ENCODE measurements at regions not wholly inside any gene's neighbourhood (a gene's known extent, or its start where the extent isn't known, plus 50 kb on each side); places are given as distances from the start of the nearest gene placed in this dataset.
"Not testable (repeated sequence)": the region's sequence is repeated elsewhere in the genome, so short reads cannot be mapped to it uniquely, and the experiment has no call there.

DNA sequence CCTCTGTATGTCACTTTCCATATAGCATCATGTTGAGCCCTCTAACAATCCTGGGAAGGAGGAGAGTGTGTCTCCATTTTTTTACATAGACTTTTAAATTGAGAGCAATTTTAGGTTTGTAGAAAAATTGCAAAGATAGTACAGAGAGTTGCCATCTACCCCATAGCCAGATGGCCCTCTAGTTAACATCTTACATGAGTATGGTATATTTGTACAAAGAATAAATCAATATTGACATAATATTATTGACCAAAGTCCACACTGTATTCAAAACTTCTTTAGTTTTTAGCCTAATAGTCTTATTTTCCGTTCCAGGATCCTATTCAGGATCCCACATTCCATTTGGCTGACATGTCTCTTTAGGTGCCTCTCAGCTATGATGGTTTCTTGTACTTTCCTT, 274.6 kb upstream of the PLPP4 start:
- ChIA-PET CTCF (interaction anchor here (0.6 kb wide), 1 partner anchor 65 kb away, joined by 3 read pairs; no protein-coding TSS in a partner anchor), POLR2A (no interaction called here)

DNA sequence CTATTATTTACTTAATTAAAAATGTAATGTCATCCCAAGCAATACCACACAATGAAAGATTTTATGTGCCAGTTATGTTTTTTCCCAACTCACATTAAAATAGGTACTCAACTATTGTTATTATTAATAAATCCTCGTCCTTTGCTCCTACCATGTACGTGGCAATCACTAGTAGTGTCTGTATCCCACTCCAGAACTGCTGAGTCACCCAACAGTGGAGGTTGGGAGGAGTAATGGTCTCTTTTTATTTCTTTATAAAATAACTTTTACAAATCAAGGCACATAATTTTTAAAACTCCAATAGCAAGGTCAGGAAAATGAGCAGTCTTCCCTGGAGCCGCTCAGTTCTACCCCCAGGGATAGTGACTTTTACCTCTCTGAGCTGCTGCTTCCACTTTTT, 273.5 kb upstream of the PLPP4 start:
- ChIA-PET CTCF (no interaction called here), POLR2A (no interaction called here)
- no peak for DNase-seq (ENCODE audit: extremely low spot score)
- TF ChIP-seq NFRKB (IDR thresholded peaks at IDR 0.05): no peak
- TF ChIP-seq SP1 (IDR thresholded peaks at IDR 0.05): no peak
- no peak for TF ChIP-seq SUZ12 (IDR thresholded peaks at IDR 0.05)
- no peak for TF ChIP-seq FOXK2 (IDR thresholded peaks at IDR 0.05)
- TF ChIP-seq CTBP1 (IDR thresholded peaks at IDR 0.05; ENCODE audit: borderline replicate concordance): no peak
- no peak for TF ChIP-seq ZNF384 (IDR thresholded peaks at IDR 0.05)
- no peak for TF ChIP-seq TARDBP (IDR thresholded peaks at IDR 0.05)
- no peak for TF ChIP-seq LEF1 (IDR thresholded peaks at IDR 0.05; ENCODE audit: borderline replicate concordance)
- no peak for TF ChIP-seq HDGF (IDR thresholded peaks at IDR 0.05; ENCODE audit: borderline replicate concordance)
- no peak for TF ChIP-seq FOXA1 (IDR thresholded peaks at IDR 0.05)
- TF ChIP-seq, protein P1, sequence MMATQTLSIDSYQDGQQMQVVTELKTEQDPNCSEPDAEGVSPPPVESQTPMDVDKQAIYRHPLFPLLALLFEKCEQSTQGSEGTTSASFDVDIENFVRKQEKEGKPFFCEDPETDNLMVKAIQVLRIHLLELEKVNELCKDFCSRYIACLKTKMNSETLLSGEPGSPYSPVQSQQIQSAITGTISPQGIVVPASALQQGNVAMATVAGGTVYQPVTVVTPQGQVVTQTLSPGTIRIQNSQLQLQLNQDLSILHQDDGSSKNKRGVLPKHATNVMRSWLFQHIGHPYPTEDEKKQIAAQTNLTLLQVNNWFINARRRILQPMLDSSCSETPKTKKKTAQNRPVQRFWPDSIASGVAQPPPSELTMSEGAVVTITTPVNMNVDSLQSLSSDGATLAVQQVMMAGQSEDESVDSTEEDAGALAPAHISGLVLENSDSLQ (IDR thresholded peaks at IDR 0.05): no peak
- TF ChIP-seq BHLHE40 (IDR thresholded peaks at IDR 0.05; ENCODE audit: borderline replicate concordance): no peak
- TF ChIP-seq ARNT (IDR thresholded peaks at IDR 0.05): no peak
- no peak for TF ChIP-seq ELF4 (IDR thresholded peaks at IDR 0.05)

More for the DNA sequence above, 274.6 kb upstream of the PLPP4 start:
- TF ChIP-seq SP1 (IDR thresholded peaks at IDR 0.05) (no peak), L3MBTL2 (conservative IDR thresholded peaks at IDR 0.05) (no peak), NFRKB (IDR thresholded peaks at IDR 0.05) (no peak), ELF4 (IDR thresholded peaks at IDR 0.05) (no peak), HDGF (IDR thresholded peaks at IDR 0.05; ENCODE audit: borderline replicate concordance) (no peak), ZNF384 (IDR thresholded peaks at IDR 0.05) (no peak), CTBP1 (IDR thresholded peaks at IDR 0.05; ENCODE audit: borderline replicate concordance) (no peak), FOXM1 (IDR thresholded peaks at IDR 0.05; ENCODE audit: borderline replicate concordance) (no peak), TARDBP (IDR thresholded peaks at IDR 0.05) (no peak), FOXK2 (IDR thresholded peaks at IDR 0.05) (no peak)
- TF ChIP-seq, protein P1 (IDR thresholded peaks at IDR 0.05): no peak
- DNase-seq (ENCODE audit: extremely low spot score): no peak

DNA sequence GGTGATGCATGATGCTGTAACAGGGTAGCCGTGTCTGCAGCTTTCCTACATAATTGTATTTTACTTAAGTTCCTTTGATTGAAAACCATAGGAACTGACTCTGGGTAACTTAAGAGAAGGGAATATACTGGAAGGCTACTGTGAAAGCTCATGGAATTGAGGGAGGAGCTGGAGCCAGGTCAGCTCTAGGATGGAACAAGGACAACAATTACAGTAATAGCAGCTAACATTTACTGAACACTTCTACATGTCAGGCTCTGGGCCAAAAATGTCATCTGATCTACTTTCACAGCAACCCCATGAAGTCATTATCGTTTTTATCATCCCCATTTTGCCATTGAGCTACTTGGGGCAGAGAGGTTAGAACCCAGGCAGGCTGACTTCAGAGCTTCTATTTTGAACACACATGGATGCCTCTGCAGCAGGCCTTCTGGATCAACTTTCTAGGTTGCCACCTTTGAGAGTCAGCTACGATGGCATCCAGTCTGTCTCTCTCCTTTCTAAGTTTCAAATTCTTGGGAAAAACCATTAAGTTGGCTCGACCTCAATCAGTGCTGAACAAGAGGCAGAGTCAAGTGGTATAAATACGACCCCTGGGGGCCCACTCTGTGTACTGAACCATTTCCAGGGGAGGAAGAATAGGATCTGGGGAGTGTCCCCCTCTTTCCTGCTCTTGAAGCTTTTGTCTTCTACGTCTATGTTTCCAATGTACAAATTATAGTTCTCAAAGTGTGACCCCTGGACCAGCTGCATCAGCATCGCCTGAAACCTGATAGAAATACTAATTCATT, 272.3 kb upstream of the PLPP4 start:
- ChIA-PET POLR2A (no interaction called here), CTCF (interaction anchor here (0.9 kb wide), 1 partner anchor 193 kb away, joined by 4 read pairs; no protein-coding TSS in a partner anchor)
- no peak for TF ChIP-seq TARDBP (IDR thresholded peaks at IDR 0.05)
- no peak for TF ChIP-seq HDGF (IDR thresholded peaks at IDR 0.05; ENCODE audit: borderline replicate concordance)
- no peak for TF ChIP-seq CTBP1 (IDR thresholded peaks at IDR 0.05; ENCODE audit: borderline replicate concordance)
- no peak for TF ChIP-seq ELF4 (IDR thresholded peaks at IDR 0.05)
- no peak for TF ChIP-seq FOXA1 (IDR thresholded peaks at IDR 0.05)
- TF ChIP-seq, protein P1 (IDR thresholded peaks at IDR 0.05): no peak
- TF ChIP-seq SP1 (IDR thresholded peaks at IDR 0.05): no peak
- no peak for TF ChIP-seq ARNT (IDR thresholded peaks at IDR 0.05)
- TF ChIP-seq SUZ12 (IDR thresholded peaks at IDR 0.05): no peak
- no peak for TF ChIP-seq NFRKB (IDR thresholded peaks at IDR 0.05)
- TF ChIP-seq ZNF384 (IDR thresholded peaks at IDR 0.05): no peak
- TF ChIP-seq L3MBTL2 (conservative IDR thresholded peaks at IDR 0.05): no peak
- no peak for DNase-seq (ENCODE audit: extremely low spot score)

DNA sequence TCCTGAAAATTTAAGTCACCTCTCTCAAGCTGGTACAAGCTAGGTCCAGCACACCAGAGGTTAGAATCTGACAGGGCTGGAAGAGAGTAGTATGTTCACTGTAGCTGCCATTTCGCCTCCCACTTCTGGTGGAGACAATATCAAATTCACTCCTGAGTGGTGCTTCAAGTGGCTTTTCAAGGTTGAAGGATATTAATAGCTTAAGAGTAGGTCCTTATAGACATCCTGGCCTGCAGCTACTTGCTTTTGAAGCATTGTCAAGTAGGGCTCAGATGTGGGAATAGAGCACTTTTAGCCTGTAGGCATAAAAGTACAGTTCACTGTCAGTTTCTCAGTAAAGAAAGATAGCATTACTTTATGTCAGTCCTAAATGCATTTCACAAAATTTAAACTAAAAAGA, 270.5 kb upstream of the PLPP4 start:
- POLR2A ChIA-PET: no interaction called here
- CTCF ChIA-PET: no interaction called here

DNA sequence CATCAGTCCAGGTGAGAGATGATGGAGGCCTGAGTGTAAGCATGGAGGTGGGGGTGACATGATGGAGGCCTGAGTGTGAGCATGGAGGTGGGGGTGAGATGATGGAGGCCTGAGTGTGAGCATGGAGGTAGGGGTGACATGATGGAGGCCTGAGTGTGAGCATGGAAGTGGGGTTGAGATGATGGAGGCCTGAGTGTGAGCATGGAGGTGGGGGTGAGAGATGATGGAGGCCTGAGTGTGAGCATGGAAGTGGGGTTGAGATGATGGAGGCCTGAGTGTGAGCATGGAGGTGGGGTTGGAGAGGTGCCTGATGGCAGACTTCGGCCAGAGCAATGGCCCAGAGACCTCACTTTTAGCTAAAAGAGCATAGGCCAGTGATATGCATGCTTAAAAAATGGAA, 269.9 kb upstream of the PLPP4 start:
- CTCF ChIA-PET; DNase-seq (ENCODE audit: extremely low spot score); POLR2A ChIA-PET: not testable (repeated sequence)

More for the DNA sequence above, 270.5 kb upstream of the PLPP4 start:
- TF ChIP-seq FOXA1 (IDR thresholded peaks at IDR 0.05): no peak
- TF ChIP-seq NFRKB (IDR thresholded peaks at IDR 0.05): no peak
- TF ChIP-seq ZNF384 (IDR thresholded peaks at IDR 0.05): no peak
- TF ChIP-seq, protein P1 (IDR thresholded peaks at IDR 0.05): no peak
- no peak for TF ChIP-seq SP1 (IDR thresholded peaks at IDR 0.05)
- TF ChIP-seq HDGF (IDR thresholded peaks at IDR 0.05; ENCODE audit: borderline replicate concordance): no peak
- TF ChIP-seq FOXM1 (IDR thresholded peaks at IDR 0.05; ENCODE audit: borderline replicate concordance): no peak
- no peak for TF ChIP-seq TARDBP (IDR thresholded peaks at IDR 0.05)
- TF ChIP-seq CTBP1 (IDR thresholded peaks at IDR 0.05; ENCODE audit: borderline replicate concordance): no peak
- TF ChIP-seq ELF4 (IDR thresholded peaks at IDR 0.05): no peak
- no peak for TF ChIP-seq FOXK2 (IDR thresholded peaks at IDR 0.05)
- TF ChIP-seq BHLHE40 (IDR thresholded peaks at IDR 0.05; ENCODE audit: borderline replicate concordance): no peak
- no peak for DNase-seq (ENCODE audit: extremely low spot score)

DNA sequence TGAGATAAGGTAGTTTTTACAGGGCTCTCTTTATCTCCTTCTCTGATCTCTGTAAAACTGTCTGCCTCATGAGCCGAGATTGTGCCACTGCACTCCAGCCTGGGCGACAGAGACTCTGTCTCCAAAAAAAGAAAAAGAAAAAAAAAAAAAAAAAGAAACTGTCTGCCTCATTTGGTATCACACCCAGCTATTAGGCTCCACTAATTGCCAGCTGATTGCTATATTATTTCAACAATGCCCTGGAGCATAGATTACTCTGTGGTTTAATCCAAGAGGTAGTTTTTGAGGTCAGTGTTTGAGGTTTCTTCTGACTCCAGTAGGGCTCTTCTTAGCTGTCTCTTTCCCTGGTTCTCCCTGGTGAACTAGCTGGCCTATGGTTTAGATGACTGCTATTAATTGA, 268.1 kb upstream of the PLPP4 start:
- TF ChIP-seq SUZ12 (IDR thresholded peaks at IDR 0.05): no peak
- TF ChIP-seq ELF4 (IDR thresholded peaks at IDR 0.05): no peak
- TF ChIP-seq HDGF (IDR thresholded peaks at IDR 0.05; ENCODE audit: borderline replicate concordance): no peak
- no peak for TF ChIP-seq FOXM1 (IDR thresholded peaks at IDR 0.05; ENCODE audit: borderline replicate concordance)
- TF ChIP-seq ARNT (IDR thresholded peaks at IDR 0.05): no peak
- no peak for TF ChIP-seq BHLHE40 (IDR thresholded peaks at IDR 0.05; ENCODE audit: borderline replicate concordance)
- TF ChIP-seq NFRKB (IDR thresholded peaks at IDR 0.05): no peak
- CTCF ChIA-PET: interaction anchor here (0.6 kb wide), 1 partner anchor 82 kb away, joined by 8 read pairs; no protein-coding TSS in a partner anchor
- DNase-seq (ENCODE audit: extremely low spot score): no peak
- POLR2A ChIA-PET: no interaction called here
